ENCODE measurements at regions not wholly inside any gene's neighbourhood (a gene's known extent, or its start where the extent isn't known, plus 50 kb on each side); places are given as distances from the start of the nearest gene placed in this dataset.

- no peaks in the 10 kb centered on the region for H3K4me1 Mint-ChIP-seq
- H3K36me3 Mint-ChIP-seq (ENCODE audit: low read depth), result no peaks in the 10 kb centered on the region
- TF ChIP-seq ETS1 (IDR thresholded peaks at IDR 0.05), result no peak
- TF ChIP-seq POLR2AphosphoS5 (IDR thresholded peaks at IDR 0.05; ENCODE audit: low read depth), result no peak
- no peak for TF ChIP-seq STAT1 (IDR thresholded peaks at IDR 0.05; ENCODE audit: unreplicated experiment)
- TF ChIP-seq REST (IDR thresholded peaks at IDR 0.05; ENCODE audit: unreplicated experiment), result no peak
- TF ChIP-seq NANOG (IDR thresholded peaks at IDR 0.05; ENCODE audit: borderline replicate concordance), result no peak
- no peak for TF ChIP-seq ZNF331 (CRISPR knock-in tag; IDR thresholded peaks at IDR 0.05; ENCODE audit: low read depth)
- H3K4me1 ChIP-seq (ENCODE audit: insufficient read depth), result no peaks in the 10 kb centered on the region
- no peaks in the 10 kb centered on the region for H3F3A ChIP-seq (replicated peaks; ENCODE audit: low read depth)
- no peaks in the 10 kb centered on the region for H4K20me1 ChIP-seq (replicated peaks; ENCODE audit: insufficient read depth)
- no peaks in the 10 kb centered on the region for H3K9me3 Mint-ChIP-seq
- H3K4me3 ChIP-seq, result no peak overlapping the region
- H3K27ac ChIP-seq (ENCODE audit: low read depth), result no peak overlapping the region
- no peak overlapping the region for H2AFZ ChIP-seq
- H3K27me3 ChIP-seq (ENCODE audit: insufficient read depth), result no peaks in the 10 kb centered on the region
- no peaks in the 10 kb centered on the region for H3K79me2 ChIP-seq (replicated peaks; ENCODE audit: insufficient read depth)
- H3K27ac Mint-ChIP-seq, result no peak overlapping the region
- H3K4me2 ChIP-seq, result no peak overlapping the region
- H3K4me3 Mint-ChIP-seq, result no peak overlapping the region
- ATAC-seq, result no peak
- DNase-seq (ENCODE audit: low spot score), result no peak
- no peaks in the 10 kb centered on the region for H3K36me3 ChIP-seq (ENCODE audit: insufficient read depth)
- no peaks in the 10 kb centered on the region for H3K9me2 ChIP-seq (ENCODE audit: insufficient read depth)
- no peaks in the 10 kb centered on the region for H3K27me3 Mint-ChIP-seq (ENCODE audit: insufficient read depth, low read depth, poor library complexity)
Observed at GRCh38 chr14:42370056-42370455, 763.4 kb downstream of the LRFN5 start.

- no peaks in the 10 kb centered on the region for H3K27me3 Mint-ChIP-seq (ENCODE audit: insufficient read depth, low read depth, poor library complexity)
- ATAC-seq (no peak), DNase-seq (ENCODE audit: low spot score) (no peak)
- H3F3A ChIP-seq (replicated peaks; ENCODE audit: low read depth), result no peaks in the 10 kb centered on the region
- no peak overlapping the region for H3K4me3 ChIP-seq
- no peaks in the 10 kb centered on the region for H3K27me3 ChIP-seq (ENCODE audit: insufficient read depth)
- H3K79me2 ChIP-seq (replicated peaks; ENCODE audit: insufficient read depth), result no peaks in the 10 kb centered on the region
- no peaks in the 10 kb centered on the region for H4K20me1 ChIP-seq (replicated peaks; ENCODE audit: insufficient read depth)
- H2AFZ ChIP-seq, result no peak overlapping the region
- no peaks in the 10 kb centered on the region for H3K4me1 Mint-ChIP-seq
- H3K9me2 ChIP-seq (ENCODE audit: insufficient read depth), result no peaks in the 10 kb centered on the region
- no peak overlapping the region for H3K27ac ChIP-seq (ENCODE audit: low read depth)
- no peaks in the 10 kb centered on the region for H3K36me3 ChIP-seq (ENCODE audit: insufficient read depth)
- H3K4me2 ChIP-seq, result no peak overlapping the region
- no peak overlapping the region for H3K27ac Mint-ChIP-seq
- no peaks in the 10 kb centered on the region for H3K9me3 Mint-ChIP-seq
- no peak overlapping the region for H3K4me3 Mint-ChIP-seq
- no peaks in the 10 kb centered on the region for H3K36me3 Mint-ChIP-seq (ENCODE audit: low read depth)
- H3K4me1 ChIP-seq (ENCODE audit: insufficient read depth), result no peaks in the 10 kb centered on the region
- TF ChIP-seq ZNF462 (CRISPR knock-in tag; IDR thresholded peaks at IDR 0.05) (no peak), NANOG (IDR thresholded peaks at IDR 0.05; ENCODE audit: borderline replicate concordance) (no peak), REST (IDR thresholded peaks at IDR 0.05; ENCODE audit: unreplicated experiment) (no peak)
Observed at GRCh38 chr14:42368234-42368633, 761.6 kb downstream of the LRFN5 start.

All from GM23338 (cell line).